ENCODE measurements at regions not wholly inside any gene's neighbourhood (a gene's known extent, or its start where the extent isn't known, plus 50 kb on each side); places are given as distances from the start of the nearest gene placed in this dataset.

GRCh38 chr1:95622609-95623008 is 388.6 kb downstream of the RWDD3 start:
- no peak for DNase-seq (ENCODE audit: extremely low read depth in 1 of 4, low spot score in 3 of 4)
- Histone ChIP-seq H3K9me1 (ENCODE audit: control insufficient read depth, insufficient read depth, low read length) (no peaks in the 10 kb centered on the region), H3K27ac (ENCODE audit: extremely low read depth, low read depth, low read length) (no peak overlapping the region), H3K36me3 (ENCODE audit: control insufficient read depth, insufficient read depth, low read length) (no peaks in the 10 kb centered on the region), H3K9me3 (replicated peaks; ENCODE audit: control insufficient read depth, insufficient read depth, low read depth, low read length) (no peaks in the 10 kb centered on the region; the same call in 1 of the 2 replicates), H4K20me1 (replicated peaks; ENCODE audit: control insufficient read depth, insufficient read depth, low read length) (no peaks in the 10 kb centered on the region), H3K27me3 (ENCODE audit: control insufficient read depth in 2 of 2, insufficient read depth in 2 of 2, low read length in 2 of 2) (no peaks in the 10 kb centered on the region), H3K9ac (ENCODE audit: insufficient read depth in 1 of 2, low read depth in 2 of 2, low read length in 2 of 2) (no peak overlapping the region), H3K4me1 (replicated peaks in 1 of 2; ENCODE audit: control insufficient read depth in 2 of 2, insufficient read depth in 2 of 2, low read length in 2 of 2) (no peaks in the 10 kb centered on the region), H3K79me2 (ENCODE audit: control insufficient read depth, insufficient read depth, low read length) (no peaks in the 10 kb centered on the region), H3K4me3 (no peak overlapping the region), H2AFZ (ENCODE audit: low read depth, low read length) (no peak overlapping the region), H3K4me2 (ENCODE audit: insufficient read depth, low read length) (no peak overlapping the region)
- WGBS (ENCODE audit: insufficient coverage, low coverage, missing lambda C conversion rate), result 0% methylated on average over 5 of the region's 5 CpGs
- no peak for FAIRE-seq
- ATAC-seq, result no peak
- intact Hi-C loops (cut with micrococcal nuclease), result no loop called here
- no TSS peak for BruUV-seq (replicated peaks)
- in situ Hi-C loops (cut with MboI), result no loop called here
- no peak for TF ChIP-seq ARID3B (CRISPR knock-in tag; IDR thresholded peaks at IDR 0.05; ENCODE audit: borderline replicate concordance)
- TF ChIP-seq HNRNPL (IDR thresholded peaks at IDR 0.05; ENCODE audit: low read depth, low read length), result no peak
- no peak for TF ChIP-seq EGR1 (conservative IDR thresholded peaks at IDR 0.05)
- no peak for TF ChIP-seq HMG20B (CRISPR knock-in tag; IDR thresholded peaks at IDR 0.05)
- TF ChIP-seq SRSF7 (optimal IDR thresholded peaks at IDR 0.05; ENCODE audit: low read depth, low read length), result no peak
- no peak for TF ChIP-seq ZZZ3 (IDR thresholded peaks at IDR 0.05)
- TF ChIP-seq GABPA (tag; conservative IDR thresholded peaks at IDR 0.05; ENCODE audit: low read depth), result no peak
- TF ChIP-seq GTF2E2 (tag; IDR thresholded peaks at IDR 0.05), result no peak
- TF ChIP-seq BCOR (IDR thresholded peaks at IDR 0.05), result no peak
- no peak for TF ChIP-seq DNMT1 (IDR thresholded peaks at IDR 0.05)
- no peak for TF ChIP-seq FOXK2 (conservative IDR thresholded peaks at IDR 0.05 in 1 of 2, IDR thresholded peaks at IDR 0.05 in 1 of 2; ENCODE audit: low read depth in 2 of 2)
- no peak for TF ChIP-seq YBX1 (IDR thresholded peaks at IDR 0.05)
- no peak for TF ChIP-seq ZNF384 (IDR thresholded peaks at IDR 0.05; ENCODE audit: low read depth, low read length)
- TF ChIP-seq TCF7L2 (IDR thresholded peaks at IDR 0.05; ENCODE audit: low read depth, low read length), result no peak
- TF ChIP-seq, protein P1, sequence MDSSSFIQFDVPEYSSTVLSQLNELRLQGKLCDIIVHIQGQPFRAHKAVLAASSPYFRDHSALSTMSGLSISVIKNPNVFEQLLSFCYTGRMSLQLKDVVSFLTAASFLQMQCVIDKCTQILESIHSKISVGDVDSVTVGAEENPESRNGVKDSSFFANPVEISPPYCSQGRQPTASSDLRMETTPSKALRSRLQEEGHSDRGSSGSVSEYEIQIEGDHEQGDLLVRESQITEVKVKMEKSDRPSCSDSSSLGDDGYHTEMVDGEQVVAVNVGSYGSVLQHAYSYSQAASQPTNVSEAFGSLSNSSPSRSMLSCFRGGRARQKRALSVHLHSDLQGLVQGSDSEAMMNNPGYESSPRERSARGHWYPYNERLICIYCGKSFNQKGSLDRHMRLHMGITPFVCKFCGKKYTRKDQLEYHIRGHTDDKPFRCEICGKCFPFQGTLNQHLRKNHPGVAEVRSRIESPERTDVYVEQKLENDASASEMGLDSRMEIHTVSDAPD (CRISPR knock-in tag; IDR thresholded peaks at IDR 0.05), result no peak
- no peak for TF ChIP-seq MAFK (IDR thresholded peaks at IDR 0.05; ENCODE audit: low read length)
- no peak for TF ChIP-seq CXXC5 (CRISPR knock-in tag; IDR thresholded peaks at IDR 0.05)
- no peak for TF ChIP-seq GTF2A2 (tag; IDR thresholded peaks at IDR 0.05)
- ChIA-PET POLR2A (interaction anchor here (0.6 kb wide), 1 partner anchor 89 kb away, joined by 5 read pairs; no protein-coding TSS in a partner anchor), CTCF (ENCODE audit: low intra/inter-chr PET ratio) (no interaction called here)
